ENCODE measurements at regions not wholly inside any gene's neighbourhood (a gene's known extent, or its start where the extent isn't known, plus 50 kb on each side); places are given as distances from the start of the nearest gene placed in this dataset.

DNA sequence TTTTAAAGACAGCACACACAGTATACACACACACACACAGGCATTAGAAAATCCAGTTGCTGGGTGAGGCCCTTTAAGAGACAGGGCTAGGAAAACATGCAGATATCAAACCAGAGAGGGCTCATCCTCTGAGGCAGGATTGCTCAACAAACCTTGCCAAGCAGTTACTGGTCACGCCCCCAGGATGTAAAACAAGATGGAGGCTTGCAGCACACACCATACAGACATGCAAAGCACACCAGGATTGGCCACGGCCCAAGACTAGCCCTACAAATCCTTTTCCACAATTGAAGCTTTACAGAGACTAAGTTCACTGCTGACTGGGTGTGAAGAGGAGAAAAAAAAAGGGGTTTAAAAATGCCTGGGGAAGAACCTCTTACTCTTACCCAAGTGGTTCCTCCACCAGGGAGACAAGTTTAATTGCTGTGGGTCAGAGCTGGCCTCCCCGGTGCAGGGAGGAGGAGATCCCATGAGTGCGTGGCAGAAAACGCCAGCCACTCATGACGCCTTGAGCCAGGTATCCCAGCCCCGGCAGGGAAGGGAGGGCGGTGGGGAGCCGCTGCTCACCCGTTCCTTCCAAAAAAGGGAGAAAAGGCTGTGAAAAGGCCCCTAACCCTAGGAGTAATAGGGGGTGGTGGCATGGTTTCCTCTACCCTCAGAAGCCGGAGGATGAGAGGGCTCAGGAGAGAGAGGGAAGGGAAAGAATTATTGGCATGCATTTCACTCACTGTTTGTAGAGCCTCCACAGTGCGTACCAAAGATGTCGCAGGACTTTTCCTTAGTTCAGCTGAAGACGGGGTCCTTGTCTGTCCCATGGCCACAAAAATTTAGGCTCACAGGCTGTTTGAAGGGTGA, 594.6 kb upstream of the ZP4 start:
- H3K4me2 ChIP-seq (ENCODE audit: low read depth, low read length, poor library complexity, severe bottlenecking) = no peak overlapping the region
- no peaks in the 10 kb centered on the region for H3K27me3 ChIP-seq (ENCODE audit: insufficient read depth, low read length, poor library complexity, severe bottlenecking)
- no peak overlapping the region for H2AFZ ChIP-seq (ENCODE audit: low read length)
- H3F3A ChIP-seq (ENCODE audit: low read depth) = no peaks in the 10 kb centered on the region
- no peaks in the 10 kb centered on the region for H3K36me3 ChIP-seq (ENCODE audit: insufficient read depth, low read length)
- no peaks in the 10 kb centered on the region for H3K4me1 ChIP-seq (ENCODE audit: insufficient read depth, low read length, poor library complexity, severe bottlenecking)
- no peaks in the 10 kb centered on the region for H3K79me2 ChIP-seq (ENCODE audit: insufficient read depth, low read length)
- H3K4me3 ChIP-seq (ENCODE audit: low read length, poor library complexity, severe bottlenecking) = no peak overlapping the region
- no peak overlapping the region for H3K9ac ChIP-seq (ENCODE audit: low read depth, low read length, poor library complexity, severe bottlenecking)
- H3K9me3 ChIP-seq (ENCODE audit: insufficient read depth, low read depth, low read length) = no peaks in the 10 kb centered on the region
- TF ChIP-seq EZH2phosphoT487 (IDR thresholded peaks at IDR 0.05; ENCODE audit: borderline replicate concordance) = no peak
- TF ChIP-seq, protein P1, sequence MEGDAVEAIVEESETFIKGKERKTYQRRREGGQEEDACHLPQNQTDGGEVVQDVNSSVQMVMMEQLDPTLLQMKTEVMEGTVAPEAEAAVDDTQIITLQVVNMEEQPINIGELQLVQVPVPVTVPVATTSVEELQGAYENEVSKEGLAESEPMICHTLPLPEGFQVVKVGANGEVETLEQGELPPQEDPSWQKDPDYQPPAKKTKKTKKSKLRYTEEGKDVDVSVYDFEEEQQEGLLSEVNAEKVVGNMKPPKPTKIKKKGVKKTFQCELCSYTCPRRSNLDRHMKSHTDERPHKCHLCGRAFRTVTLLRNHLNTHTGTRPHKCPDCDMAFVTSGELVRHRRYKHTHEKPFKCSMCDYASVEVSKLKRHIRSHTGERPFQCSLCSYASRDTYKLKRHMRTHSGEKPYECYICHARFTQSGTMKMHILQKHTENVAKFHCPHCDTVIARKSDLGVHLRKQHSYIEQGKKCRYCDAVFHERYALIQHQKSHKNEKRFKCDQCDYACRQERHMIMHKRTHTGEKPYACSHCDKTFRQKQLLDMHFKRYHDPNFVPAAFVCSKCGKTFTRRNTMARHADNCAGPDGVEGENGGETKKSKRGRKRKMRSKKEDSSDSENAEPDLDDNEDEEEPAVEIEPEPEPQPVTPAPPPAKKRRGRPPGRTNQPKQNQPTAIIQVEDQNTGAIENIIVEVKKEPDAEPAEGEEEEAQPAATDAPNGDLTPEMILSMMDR (conservative IDR thresholded peaks at IDR 0.05; ENCODE audit: low read length) = no peak
- no peaks in the 10 kb centered on the region for H4K20me1 ChIP-seq (ENCODE audit: insufficient read depth, low read length, poor library complexity, severe bottlenecking)
- no peaks in the 10 kb centered on the region for H3K9me2 ChIP-seq (replicated peaks; ENCODE audit: low read depth, low read length)

DNA sequence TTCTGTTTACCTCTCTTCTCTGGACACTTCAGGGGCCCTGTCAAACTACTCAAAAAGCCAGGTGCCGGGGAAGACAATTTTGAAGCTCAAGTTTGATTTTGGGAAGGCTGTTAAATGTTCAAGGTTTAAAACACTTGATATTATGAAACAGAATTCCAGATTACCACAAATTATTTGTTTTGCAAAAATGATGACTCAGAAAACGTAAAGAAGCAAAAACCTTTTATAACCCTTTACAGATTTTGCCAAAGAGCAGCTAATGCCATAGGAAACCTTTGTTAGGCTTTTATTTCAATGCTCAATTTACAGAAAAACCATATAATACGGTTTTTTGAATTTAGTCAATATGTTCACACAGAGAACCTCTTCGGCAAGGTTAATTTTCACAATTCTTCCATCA, 593.4 kb upstream of the ZP4 start:
- Histone ChIP-seq H3K4me3 (ENCODE audit: low read length, poor library complexity, severe bottlenecking) (no peak overlapping the region), H2AFZ (ENCODE audit: low read length) (no peak overlapping the region), H3K9ac (ENCODE audit: low read depth, low read length, poor library complexity, severe bottlenecking) (no peak overlapping the region), H3K27me3 (ENCODE audit: insufficient read depth, low read length, poor library complexity, severe bottlenecking) (no peaks in the 10 kb centered on the region), H3K9me2 (replicated peaks; ENCODE audit: low read depth, low read length) (no peaks in the 10 kb centered on the region), H4K20me1 (ENCODE audit: insufficient read depth, low read length, poor library complexity, severe bottlenecking) (no peaks in the 10 kb centered on the region), H3K9me3 (ENCODE audit: insufficient read depth, low read depth, low read length) (no peaks in the 10 kb centered on the region), H3F3A (ENCODE audit: low read depth) (no peaks in the 10 kb centered on the region), H3K4me1 (ENCODE audit: insufficient read depth, low read length, poor library complexity, severe bottlenecking) (no peaks in the 10 kb centered on the region), H3K79me2 (ENCODE audit: insufficient read depth, low read length) (no peaks in the 10 kb centered on the region), H3K4me2 (ENCODE audit: low read depth, low read length, poor library complexity, severe bottlenecking) (no peak overlapping the region), H3K36me3 (ENCODE audit: insufficient read depth, low read length) (no peaks in the 10 kb centered on the region)
- TF ChIP-seq EZH2phosphoT487 (IDR thresholded peaks at IDR 0.05; ENCODE audit: borderline replicate concordance) = no peak
- TF ChIP-seq, protein P1 (conservative IDR thresholded peaks at IDR 0.05; ENCODE audit: low read length) = no peak

DNA sequence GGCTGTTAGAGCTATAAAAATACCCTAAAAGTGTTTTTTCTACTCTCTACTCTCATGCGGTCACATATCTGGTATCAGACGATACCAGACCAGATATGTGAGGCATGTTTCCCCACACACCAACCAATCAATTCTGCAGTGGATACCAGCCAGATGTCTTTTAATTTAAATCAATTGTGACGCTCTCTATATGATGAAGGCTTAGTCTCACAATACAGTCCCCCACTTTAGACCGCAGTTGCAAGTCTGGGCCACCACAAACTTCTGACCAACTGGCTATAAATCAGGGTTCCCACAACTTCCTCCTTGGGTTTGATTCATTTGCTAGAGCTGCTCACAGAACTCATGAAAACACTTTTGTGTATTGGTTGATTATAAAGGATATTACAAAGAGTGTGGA, 586.1 kb upstream of the ZP4 start:
- Histone ChIP-seq H3K4me2 (ENCODE audit: low read depth, low read length, poor library complexity, severe bottlenecking) (no peak overlapping the region), H3K4me1 (ENCODE audit: insufficient read depth, low read length, poor library complexity, severe bottlenecking) (no peaks in the 10 kb centered on the region), H3K9me2 (replicated peaks; ENCODE audit: low read depth, low read length) (no peaks in the 10 kb centered on the region), H4K20me1 (ENCODE audit: insufficient read depth, low read length, poor library complexity, severe bottlenecking) (no peaks in the 10 kb centered on the region), H3F3A (ENCODE audit: low read depth) (no peaks in the 10 kb centered on the region), H2AFZ (ENCODE audit: low read length) (no peak overlapping the region), H3K79me2 (ENCODE audit: insufficient read depth, low read length) (no peaks in the 10 kb centered on the region), H3K36me3 (ENCODE audit: insufficient read depth, low read length) (no peaks in the 10 kb centered on the region), H3K9ac (ENCODE audit: low read depth, low read length, poor library complexity, severe bottlenecking) (no peak overlapping the region), H3K9me3 (ENCODE audit: insufficient read depth, low read depth, low read length) (no peaks in the 10 kb centered on the region), H3K4me3 (ENCODE audit: low read length, poor library complexity, severe bottlenecking) (no peak overlapping the region), H3K27me3 (ENCODE audit: insufficient read depth, low read length, poor library complexity, severe bottlenecking) (no peaks in the 10 kb centered on the region)
- no peak for TF ChIP-seq EZH2phosphoT487 (IDR thresholded peaks at IDR 0.05; ENCODE audit: borderline replicate concordance)
- TF ChIP-seq, protein P1 (conservative IDR thresholded peaks at IDR 0.05; ENCODE audit: low read length) = no peak
